WTC11 (cell line): ENCODE measurements at regions not wholly inside any gene's neighbourhood (a gene's known extent, or its start where the extent isn't known, plus 50 kb on each side); places are given as distances from the start of the nearest gene placed in this dataset.

Experiments used
- ATAC-seq: fragments of 200-7000 bp; cut with Tn5 transposase; 2 replicates; pipeline ENCODE4 v1.10.0; 2021; ENCODE audit warnings: mild to moderate bottlenecking, moderate library complexity
- CTCF ChIA-PET: fragments of 300-600 bp; sonication (Branson Sonifier 250); formaldehyde crosslinking; loops from one replicate; lab custom pipeline; 2021; ENCODE audit warnings: antibody characterized with exemption; lab: Charles Lee
- POLR2A ChIA-PET: fragments of 350-600 bp; sonication (Branson Sonifier 250); formaldehyde crosslinking; loops from one replicate; lab custom pipeline; 2021; ENCODE audit warnings: antibody characterized with exemption; lab: Charles Lee
- DNase-seq: peaks from one replicate; pipeline ENCODE4 v3.0.0; 2021; ENCODE audit warnings: low spot score
- H3K27ac Mint-ChIP-seq: 2 replicates; pipeline ENCODE4 v1.8.0; 2021; ENCODE audit warnings: mixed read lengths
- H3K27me3 Mint-ChIP-seq: 2 replicates; pipeline ENCODE4 v1.8.0; 2021; ENCODE audit warnings: low read depth, mild to moderate bottlenecking, moderate library complexity, mixed read lengths
- H3K36me3 Mint-ChIP-seq: 2 replicates; pipeline ENCODE4 v1.8.0; 2021; ENCODE audit warnings: mixed read lengths
- H3K4me1 Mint-ChIP-seq: 2 replicates; pipeline ENCODE4 v1.8.0; 2022; ENCODE audit warnings: mixed read lengths
- H3K4me3 Mint-ChIP-seq: 2 replicates; pipeline ENCODE4 v1.8.0; 2021; ENCODE audit warnings: mild to moderate bottlenecking, moderate library complexity, mixed read lengths
- H3K9me3 Mint-ChIP-seq: 2 replicates; pipeline ENCODE4 v1.8.0; 2021; ENCODE audit warnings: mixed read lengths
- CBFB ChIP-seq: sonication (generic); formaldehyde crosslinking; IDR thresholded peaks from 2 replicates; pipeline ENCODE4 v1.8.1; 2022; ENCODE audit warnings: mild to moderate bottlenecking, low read depth, missing genetic modification reagents
- CREB1 ChIP-seq: sonication (generic); formaldehyde crosslinking; IDR thresholded peaks from 2 replicates; pipeline ENCODE4 v1.8.0; 2023; ENCODE audit warnings: mild to moderate bottlenecking, missing genetic modification reagents
- CREM ChIP-seq: sonication (generic); formaldehyde crosslinking; IDR thresholded peaks from 2 replicates; pipeline ENCODE4 v1.8.1; 2022; ENCODE audit warnings: mild to moderate bottlenecking, missing genetic modification reagents, moderate library complexity
- ELF4 ChIP-seq: sonication (generic); formaldehyde crosslinking; IDR thresholded peaks from 2 replicates; pipeline ENCODE4 v1.8.1; 2022; ENCODE audit warnings: low read depth, mild to moderate bottlenecking, moderate library complexity, missing genetic modification reagents
- GABPB1 ChIP-seq: sonication (generic); formaldehyde crosslinking; IDR thresholded peaks from 2 replicates; pipeline ENCODE4 v1.8.1; 2023; ENCODE audit warnings: mild to moderate bottlenecking, missing genetic modification reagents
- JUN ChIP-seq: sonication (generic); formaldehyde crosslinking; IDR thresholded peaks from 2 replicates; pipeline ENCODE4 v1.8.0; 2023; ENCODE audit warnings: mild to moderate bottlenecking, missing genetic modification reagents
- NR3C1 ChIP-seq: sonication (generic); formaldehyde crosslinking; conservative IDR thresholded peaks from 2 replicates; pipeline ENCODE4 v1.8.1; 2023; ENCODE audit warnings: low read depth, mild to moderate bottlenecking, missing genetic modification reagents
- SMAD3 ChIP-seq: sonication (generic); formaldehyde crosslinking; IDR thresholded peaks from 2 replicates; pipeline ENCODE4 v1.8.0; 2022; ENCODE audit warnings: missing genetic modification reagents, mild to moderate bottlenecking, borderline replicate concordance
- SMAD4 ChIP-seq: sonication (generic); formaldehyde crosslinking; IDR thresholded peaks from 2 replicates; pipeline ENCODE4 v1.8.0; 2022; ENCODE audit warnings: mild to moderate bottlenecking, missing genetic modification reagents
- ZNF263 ChIP-seq: sonication (generic); formaldehyde crosslinking; IDR thresholded peaks from 2 replicates; pipeline ENCODE4 v1.8.1; 2022; ENCODE audit warnings: low read depth, mild to moderate bottlenecking, moderate library complexity, missing genetic modification reagents
- ZNF317 ChIP-seq: sonication (generic); formaldehyde crosslinking; IDR thresholded peaks from 2 replicates; pipeline ENCODE4 v1.8.1; 2023; ENCODE audit warnings: low read depth, mild to moderate bottlenecking, moderate library complexity, missing genetic modification reagents, borderline replicate concordance
- TF ChIP-seq, protein P1 (sequence below): fragments of 250-450 bp; sonication (Bioruptor Pico); IDR thresholded peaks from 2 replicates; pipeline ENCODE4 v2.1.2; 2022; ENCODE audit warnings: mild to moderate bottlenecking, moderate library complexity
- TF ChIP-seq, protein P2 (sequence below): sonication (generic); formaldehyde crosslinking; IDR thresholded peaks from 2 replicates; pipeline ENCODE4 v1.8.1; 2022; ENCODE audit warnings: mild to moderate bottlenecking, missing genetic modification reagents, moderate library complexity, borderline replicate concordance
- TF ChIP-seq, protein P3 (sequence below): sonication (generic); formaldehyde crosslinking; IDR thresholded peaks from 2 replicates; pipeline ENCODE4 v1.8.1; 2023; ENCODE audit warnings: mild to moderate bottlenecking, missing genetic modification reagents
- TF ChIP-seq, protein P4 (sequence below): sonication (generic); formaldehyde crosslinking; IDR thresholded peaks from 2 replicates; pipeline ENCODE4 v1.8.1; 2022; ENCODE audit warnings: low read depth, missing genetic modification reagents, borderline replicate concordance
- TF ChIP-seq, protein P5 (sequence below): sonication (generic); formaldehyde crosslinking; conservative IDR thresholded peaks from 2 replicates; pipeline ENCODE4 v1.8.1; 2023; ENCODE audit warnings: mild to moderate bottlenecking, low read depth, missing genetic modification reagents, moderate library complexity
- TF ChIP-seq, protein P6 (sequence below): sonication (generic); formaldehyde crosslinking; IDR thresholded peaks from 2 replicates; pipeline ENCODE4 v1.8.0; 2023; ENCODE audit warnings: missing genetic modification reagents
- TF ChIP-seq, protein P7 (sequence below): sonication (generic); formaldehyde crosslinking; IDR thresholded peaks from 2 replicates; pipeline ENCODE4 v1.8.1; 2022; ENCODE audit warnings: low read depth, mild to moderate bottlenecking, moderate library complexity, missing genetic modification reagents, borderline replicate concordance
- TF ChIP-seq, protein P8 (sequence below): fragments of 250-450 bp; sonication (Bioruptor Pico); IDR thresholded peaks from 2 replicates; pipeline ENCODE4 v1.9.0; 2021; ENCODE audit warnings: moderate library complexity, mild to moderate bottlenecking, inconsistent platforms, borderline replicate concordance

DNA sequence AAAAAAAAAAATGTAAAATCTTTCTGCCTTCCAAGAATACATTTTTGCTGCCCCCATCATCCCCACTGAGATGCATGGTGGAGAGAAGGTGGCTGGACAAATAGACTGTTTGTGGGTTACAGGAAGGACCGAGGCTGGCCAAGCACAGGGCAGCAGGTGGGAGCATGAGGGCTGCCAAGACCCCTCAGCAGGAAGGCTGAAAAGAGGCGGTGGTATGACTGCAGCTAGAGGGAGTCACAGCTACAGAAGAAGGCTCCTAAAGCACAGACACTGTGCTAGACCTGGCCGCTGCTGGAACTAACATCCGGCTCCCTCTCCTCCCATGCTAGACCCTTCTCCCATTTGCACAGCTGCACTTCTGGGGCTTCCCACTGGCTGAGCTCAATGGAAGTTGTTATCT lies 289.6 kb downstream of the TCERG1L start:
- Mint-ChIP-seq H3K27me3 (peaks cover 17% of the 10 kb centered on the region), H3K36me3 (peaks cover 62% of the 10 kb centered on the region), H3K9me3 (peaks cover 59% of the 10 kb centered on the region), H3K4me3 (no peak overlapping the region), H3K4me1 (no peaks in the 10 kb centered on the region), H3K27ac (no peak overlapping the region)
- CTCF ChIA-PET: no interaction called here
- POLR2A ChIA-PET: no interaction called here
- TF ChIP-seq NR3C1 (CRISPR knock-in tag) (no peak), ZNF263 (CRISPR knock-in tag) (no peak), ELF4 (no peak), ZNF317 (CRISPR knock-in tag) (no peak), JUN (CRISPR knock-in tag) (no peak), GABPB1 (CRISPR knock-in tag) (no peak)
- TF ChIP-seq, protein P1, sequence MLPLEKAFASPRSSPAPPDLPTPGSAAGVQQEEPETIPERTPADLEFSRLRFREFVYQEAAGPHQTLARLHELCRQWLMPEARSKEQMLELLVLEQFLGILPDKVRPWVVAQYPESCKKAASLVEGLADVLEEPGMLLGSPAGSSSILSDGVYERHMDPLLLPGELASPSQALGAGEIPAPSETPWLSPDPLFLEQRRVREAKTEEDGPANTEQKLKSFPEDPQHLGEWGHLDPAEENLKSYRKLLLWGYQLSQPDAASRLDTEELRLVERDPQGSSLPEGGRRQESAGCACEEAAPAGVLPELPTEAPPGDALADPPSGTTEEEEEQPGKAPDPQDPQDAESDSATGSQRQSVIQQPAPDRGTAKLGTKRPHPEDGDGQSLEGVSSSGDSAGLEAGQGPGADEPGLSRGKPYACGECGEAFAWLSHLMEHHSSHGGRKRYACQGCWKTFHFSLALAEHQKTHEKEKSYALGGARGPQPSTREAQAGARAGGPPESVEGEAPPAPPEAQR (CRISPR knock-in tag): no peak
- TF ChIP-seq, protein P2, sequence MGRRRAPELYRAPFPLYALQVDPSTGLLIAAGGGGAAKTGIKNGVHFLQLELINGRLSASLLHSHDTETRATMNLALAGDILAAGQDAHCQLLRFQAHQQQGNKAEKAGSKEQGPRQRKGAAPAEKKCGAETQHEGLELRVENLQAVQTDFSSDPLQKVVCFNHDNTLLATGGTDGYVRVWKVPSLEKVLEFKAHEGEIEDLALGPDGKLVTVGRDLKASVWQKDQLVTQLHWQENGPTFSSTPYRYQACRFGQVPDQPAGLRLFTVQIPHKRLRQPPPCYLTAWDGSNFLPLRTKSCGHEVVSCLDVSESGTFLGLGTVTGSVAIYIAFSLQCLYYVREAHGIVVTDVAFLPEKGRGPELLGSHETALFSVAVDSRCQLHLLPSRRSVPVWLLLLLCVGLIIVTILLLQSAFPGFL: no peak
- TF ChIP-seq, protein P3, sequence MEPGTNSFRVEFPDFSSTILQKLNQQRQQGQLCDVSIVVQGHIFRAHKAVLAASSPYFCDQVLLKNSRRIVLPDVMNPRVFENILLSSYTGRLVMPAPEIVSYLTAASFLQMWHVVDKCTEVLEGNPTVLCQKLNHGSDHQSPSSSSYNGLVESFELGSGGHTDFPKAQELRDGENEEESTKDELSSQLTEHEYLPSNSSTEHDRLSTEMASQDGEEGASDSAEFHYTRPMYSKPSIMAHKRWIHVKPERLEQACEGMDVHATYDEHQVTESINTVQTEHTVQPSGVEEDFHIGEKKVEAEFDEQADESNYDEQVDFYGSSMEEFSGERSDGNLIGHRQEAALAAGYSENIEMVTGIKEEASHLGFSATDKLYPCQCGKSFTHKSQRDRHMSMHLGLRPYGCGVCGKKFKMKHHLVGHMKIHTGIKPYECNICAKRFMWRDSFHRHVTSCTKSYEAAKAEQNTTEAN (CRISPR knock-in tag): no peak
- TF ChIP-seq, protein P4, sequence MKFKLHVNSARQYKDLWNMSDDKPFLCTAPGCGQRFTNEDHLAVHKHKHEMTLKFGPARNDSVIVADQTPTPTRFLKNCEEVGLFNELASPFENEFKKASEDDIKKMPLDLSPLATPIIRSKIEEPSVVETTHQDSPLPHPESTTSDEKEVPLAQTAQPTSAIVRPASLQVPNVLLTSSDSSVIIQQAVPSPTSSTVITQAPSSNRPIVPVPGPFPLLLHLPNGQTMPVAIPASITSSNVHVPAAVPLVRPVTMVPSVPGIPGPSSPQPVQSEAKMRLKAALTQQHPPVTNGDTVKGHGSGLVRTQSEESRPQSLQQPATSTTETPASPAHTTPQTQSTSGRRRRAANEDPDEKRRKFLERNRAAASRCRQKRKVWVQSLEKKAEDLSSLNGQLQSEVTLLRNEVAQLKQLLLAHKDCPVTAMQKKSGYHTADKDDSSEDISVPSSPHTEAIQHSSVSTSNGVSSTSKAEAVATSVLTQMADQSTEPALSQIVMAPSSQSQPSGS (CRISPR knock-in tag): no peak
- TF ChIP-seq, protein P5, sequence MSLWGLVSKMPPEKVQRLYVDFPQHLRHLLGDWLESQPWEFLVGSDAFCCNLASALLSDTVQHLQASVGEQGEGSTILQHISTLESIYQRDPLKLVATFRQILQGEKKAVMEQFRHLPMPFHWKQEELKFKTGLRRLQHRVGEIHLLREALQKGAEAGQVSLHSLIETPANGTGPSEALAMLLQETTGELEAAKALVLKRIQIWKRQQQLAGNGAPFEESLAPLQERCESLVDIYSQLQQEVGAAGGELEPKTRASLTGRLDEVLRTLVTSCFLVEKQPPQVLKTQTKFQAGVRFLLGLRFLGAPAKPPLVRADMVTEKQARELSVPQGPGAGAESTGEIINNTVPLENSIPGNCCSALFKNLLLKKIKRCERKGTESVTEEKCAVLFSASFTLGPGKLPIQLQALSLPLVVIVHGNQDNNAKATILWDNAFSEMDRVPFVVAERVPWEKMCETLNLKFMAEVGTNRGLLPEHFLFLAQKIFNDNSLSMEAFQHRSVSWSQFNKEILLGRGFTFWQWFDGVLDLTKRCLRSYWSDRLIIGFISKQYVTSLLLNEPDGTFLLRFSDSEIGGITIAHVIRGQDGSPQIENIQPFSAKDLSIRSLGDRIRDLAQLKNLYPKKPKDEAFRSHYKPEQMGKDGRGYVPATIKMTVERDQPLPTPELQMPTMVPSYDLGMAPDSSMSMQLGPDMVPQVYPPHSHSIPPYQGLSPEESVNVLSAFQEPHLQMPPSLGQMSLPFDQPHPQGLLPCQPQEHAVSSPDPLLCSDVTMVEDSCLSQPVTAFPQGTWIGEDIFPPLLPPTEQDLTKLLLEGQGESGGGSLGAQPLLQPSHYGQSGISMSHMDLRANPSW (CRISPR knock-in tag): no peak
- TF ChIP-seq, protein P6, sequence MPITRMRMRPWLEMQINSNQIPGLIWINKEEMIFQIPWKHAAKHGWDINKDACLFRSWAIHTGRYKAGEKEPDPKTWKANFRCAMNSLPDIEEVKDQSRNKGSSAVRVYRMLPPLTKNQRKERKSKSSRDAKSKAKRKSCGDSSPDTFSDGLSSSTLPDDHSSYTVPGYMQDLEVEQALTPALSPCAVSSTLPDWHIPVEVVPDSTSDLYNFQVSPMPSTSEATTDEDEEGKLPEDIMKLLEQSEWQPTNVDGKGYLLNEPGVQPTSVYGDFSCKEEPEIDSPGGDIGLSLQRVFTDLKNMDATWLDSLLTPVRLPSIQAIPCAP (CRISPR knock-in tag): no peak
- ATAC-seq (no peak), DNase-seq (no peak)

DNA sequence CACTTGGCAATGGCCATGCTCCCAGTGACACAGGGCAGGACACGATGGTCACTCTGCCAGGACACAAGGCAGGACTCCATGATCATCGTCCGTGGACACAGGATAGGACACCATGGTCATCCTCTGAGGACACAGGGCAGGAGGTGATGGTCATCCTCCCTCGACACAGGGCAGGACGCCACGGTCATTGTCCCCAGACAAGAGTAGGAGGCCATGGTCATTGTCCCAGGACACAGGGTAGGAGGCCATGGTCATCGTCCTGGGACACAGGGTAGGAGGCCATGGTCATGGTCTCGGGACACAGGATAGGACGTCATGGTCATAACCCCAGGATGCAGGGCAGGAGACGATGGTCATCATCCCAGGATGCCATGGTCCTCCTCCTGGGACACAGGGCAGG lies 289.2 kb downstream of the TCERG1L start:
- POLR2A ChIA-PET: no interaction called here
- Mint-ChIP-seq H3K9me3 (peaks cover 58% of the 10 kb centered on the region), H3K4me1 (no peaks in the 10 kb centered on the region), H3K27me3 (peaks cover 16% of the 10 kb centered on the region), H3K27ac (no peak overlapping the region), H3K4me3 (no peak overlapping the region), H3K36me3 (peaks cover 62% of the 10 kb centered on the region)
- no peak for DNase-seq
- CTCF ChIA-PET: no interaction called here
- ATAC-seq: no peak
- TF ChIP-seq CREM (CRISPR knock-in tag): no peak
- TF ChIP-seq, protein P7, sequence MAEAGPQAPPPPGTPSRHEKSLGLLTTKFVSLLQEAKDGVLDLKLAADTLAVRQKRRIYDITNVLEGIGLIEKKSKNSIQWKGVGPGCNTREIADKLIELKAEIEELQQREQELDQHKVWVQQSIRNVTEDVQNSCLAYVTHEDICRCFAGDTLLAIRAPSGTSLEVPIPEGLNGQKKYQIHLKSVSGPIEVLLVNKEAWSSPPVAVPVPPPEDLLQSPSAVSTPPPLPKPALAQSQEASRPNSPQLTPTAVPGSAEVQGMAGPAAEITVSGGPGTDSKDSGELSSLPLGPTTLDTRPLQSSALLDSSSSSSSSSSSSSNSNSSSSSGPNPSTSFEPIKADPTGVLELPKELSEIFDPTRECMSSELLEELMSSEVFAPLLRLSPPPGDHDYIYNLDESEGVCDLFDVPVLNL (CRISPR knock-in tag): no peak
- TF ChIP-seq CREB1 (CRISPR knock-in tag): no peak
- no peak for TF ChIP-seq CBFB (CRISPR knock-in tag)
- TF ChIP-seq, protein P8, sequence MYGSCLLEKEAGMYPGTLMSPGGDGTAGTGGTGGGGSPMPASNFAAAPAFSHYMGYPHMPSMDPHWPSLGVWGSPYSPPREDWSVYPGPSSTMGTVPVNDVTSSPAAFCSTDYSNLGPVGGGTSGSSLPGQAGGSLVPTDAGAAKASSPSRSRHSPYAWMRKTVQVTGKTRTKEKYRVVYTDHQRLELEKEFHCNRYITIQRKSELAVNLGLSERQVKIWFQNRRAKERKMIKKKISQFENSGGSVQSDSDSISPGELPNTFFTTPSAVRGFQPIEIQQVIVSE: no peak
- no peak for TF ChIP-seq SMAD3 (CRISPR knock-in tag)
- TF ChIP-seq, protein P5 (CRISPR knock-in tag): no peak
- TF ChIP-seq SMAD4 (CRISPR knock-in tag): no peak
- TF ChIP-seq, protein P3 (CRISPR knock-in tag): no peak
